SK-N-SH (cell line): ENCODE measurements at regions not wholly inside any gene's neighbourhood (a gene's known extent, or its start where the extent isn't known, plus 50 kb on each side); places are given as distances from the start of the nearest gene placed in this dataset.

ENCODE experiments used
- CTCF ChIA-PET: fragments of 300-600, 350-600 bp; formaldehyde crosslinking; extraction: SDS; loops from one replicate; lab custom pipeline; 2021; lab: Yijun Ruan, JAX
- POLR2A ChIA-PET: fragments of 350-600 bp; sonication (Branson Sonifier 250); formaldehyde crosslinking; extraction: SDS; loops from one replicate; lab custom pipeline; 2020; ENCODE audit warnings: antibody characterized with exemption, inconsistent platforms; lab: Yijun Ruan, JAX
- DNase-seq: peaks from one replicate; pipeline ENCODE4 v3.0.0; 2012
- H2AFZ ChIP-seq: fragments of 200-600 bp; sonication (generic); 2 replicates; pipeline ENCODE4 v1.8.1; 2016; ENCODE audit warnings: antibody characterized with exemption, mild to moderate bottlenecking, low read depth
- H3F3A ChIP-seq: fragments of 200-600 bp; sonication (generic); replicated peaks from 2 replicates; pipeline ENCODE3; 2016; ENCODE audit warnings: antibody characterized with exemption, mild to moderate bottlenecking; ENCODE audit not compliant: insufficient read depth
- H3K27ac ChIP-seq, 2 experiments: fragments of 200-500 bp in 1 of 2; fragments of 200-600 bp in 1 of 2; sonication (Bioruptor generic) in 1 of 2; sonication (generic), shearing (Covaris generic) in 1 of 2; 2 replicates each; pipeline versions ENCODE4 v1.5.1 to v1.6.1; 2014 to 2016; ENCODE audit warnings: low read depth in 2 of 2, inconsistent platforms in 1 of 2, low read length in 1 of 2, mild to moderate bottlenecking in 1 of 2, mixed read lengths in 1 of 2
- H3K27me3 ChIP-seq: fragments of 200-600 bp; sonication (generic), shearing (Covaris generic); 2 replicates; pipeline ENCODE4 v1.6.1; 2016; ENCODE audit warnings: mixed run types; ENCODE audit not compliant: insufficient read depth
- H3K36me3 ChIP-seq, 2 experiments: fragments of 200-500 bp in 1 of 2; fragments of 200-600 bp in 1 of 2; sonication (Bioruptor generic) in 1 of 2; sonication (generic) in 1 of 2; replicated peaks in 1 of 2; 2 replicates each; pipeline versions ENCODE3 to v1.5.1; 2014 to 2016; ENCODE audit warnings: low read length in 1 of 2, mild to moderate bottlenecking in 1 of 2; ENCODE audit not compliant: insufficient read depth in 2 of 2, control insufficient read depth in 1 of 2
- H3K4me1 ChIP-seq, 2 experiments: fragments of 200-500 bp in 1 of 2; fragments of 200-600 bp in 1 of 2; sonication (Bioruptor generic) in 1 of 2; sonication (generic), shearing (Covaris generic) in 1 of 2; 2 replicates each; pipeline versions ENCODE4 v1.5.1 to v1.6.1; 2014 to 2016; ENCODE audit warnings: low read depth in 1 of 2, low read length in 1 of 2, mixed run types in 1 of 2; ENCODE audit not compliant: insufficient read depth in 2 of 2, control insufficient read depth in 1 of 2
- H3K4me2 ChIP-seq: fragments of 200-600 bp; sonication (generic), shearing (Covaris generic); 2 replicates; pipeline ENCODE4 v1.6.1; 2017; ENCODE audit warnings: mixed run types
- H3K4me3 ChIP-seq, 2 experiments: fragments of 200-500 bp in 1 of 2; fragments of 200-600 bp in 1 of 2; sonication (Bioruptor generic) in 1 of 2; sonication (generic), shearing (Covaris generic) in 1 of 2; 2 replicates each; pipeline versions ENCODE4 v1.5.1 to v1.8.1; 2014 to 2016; ENCODE audit warnings: low read depth in 2 of 2, inconsistent platforms in 1 of 2, low read length in 1 of 2, mild to moderate bottlenecking in 1 of 2, mixed read lengths in 1 of 2, moderate library complexity in 1 of 2
- H3K79me2 ChIP-seq: fragments of 200-600 bp; sonication (generic); 2 replicates; pipeline ENCODE4 v1.8.1; 2017; ENCODE audit warnings: mild to moderate bottlenecking; ENCODE audit not compliant: insufficient read depth
- H3K9ac ChIP-seq: fragments of 200-600 bp; sonication (generic); 2 replicates; pipeline ENCODE4 v1.6.1; 2017; ENCODE audit warnings: mixed run types
- H3K9me2 ChIP-seq: fragments of 200-600 bp; sonication (generic); 2 replicates; pipeline ENCODE4 v1.6.1; 2017; ENCODE audit warnings: mixed run types
- H3K9me3 ChIP-seq: fragments of 200-600 bp; sonication (generic); 2 replicates; pipeline ENCODE4 v1.6.1; 2017; ENCODE audit warnings: mixed run types, mild to moderate bottlenecking, moderate library complexity
- H4K20me1 ChIP-seq: fragments of 200-600 bp; sonication (generic); 2 replicates; pipeline ENCODE4 v1.6.1; 2017; ENCODE audit warnings: mild to moderate bottlenecking, mixed run types; ENCODE audit not compliant: insufficient read depth
- CHD2 ChIP-seq: fragments of 150-350 bp; IDR thresholded peaks from 2 replicates; pipeline ENCODE4 v1.6.1; 2018; ENCODE audit warnings: low read length; ENCODE audit not compliant: partially characterized antibody
- ELF1 ChIP-seq: IDR thresholded peaks from 2 replicates; pipeline ENCODE4 v1.4.0; 2012
- EP300 ChIP-seq, 2 experiments: IDR thresholded peaks; 2 replicates each; pipeline versions ENCODE4 v1.4.0 to v1.6.1; 2012; ENCODE audit warnings: borderline replicate concordance in 1 of 2, low read depth in 1 of 2, low read length in 1 of 2
- EZH2phosphoT487 ChIP-seq: fragments of 200-600 bp; sonication (generic); IDR thresholded peaks from 2 replicates; pipeline ENCODE4 v1.6.1; 2017; ENCODE audit warnings: low read depth, mixed run types, mild to moderate bottlenecking, antibody characterized with exemption, moderate library complexity, borderline replicate concordance
- FOSL2 ChIP-seq: IDR thresholded peaks from 2 replicates; pipeline ENCODE4 v1.4.0; 2012; ENCODE audit warnings: low read depth, mild to moderate bottlenecking, moderate library complexity, borderline replicate concordance
- FOXJ3 ChIP-seq: sonication (generic); formaldehyde crosslinking; IDR thresholded peaks from 2 replicates; pipeline ENCODE4 v1.5.1; 2020; ENCODE audit warnings: mild to moderate bottlenecking, missing genetic modification reagents
- GABPA ChIP-seq: IDR thresholded peaks from 2 replicates; pipeline ENCODE4 v1.4.0; 2012; ENCODE audit warnings: low read depth, mild to moderate bottlenecking
- GATA2 ChIP-seq: sonication (generic); formaldehyde crosslinking; IDR thresholded peaks from 2 replicates; pipeline ENCODE4 v1.5.0; 2020; ENCODE audit warnings: mild to moderate bottlenecking, missing genetic modification reagents
- MEF2A ChIP-seq: IDR thresholded peaks from 2 replicates; pipeline ENCODE4 v1.4.0; 2012; ENCODE audit warnings: low read depth, borderline replicate concordance
- NFIC ChIP-seq: IDR thresholded peaks from 2 replicates; pipeline ENCODE4 v1.4.0; 2012; ENCODE audit warnings: borderline replicate concordance
- NRF1 ChIP-seq: IDR thresholded peaks from 2 replicates; pipeline ENCODE4 v1.6.1; 2012; ENCODE audit warnings: low read depth, mild to moderate bottlenecking, low read length
- POLR2AphosphoS5 ChIP-seq: IDR thresholded peaks from 2 replicates; pipeline ENCODE4 v1.6.1; 2012; ENCODE audit warnings: low read depth, low read length
- RCOR1 ChIP-seq: fragments of 150-350 bp; IDR thresholded peaks from 2 replicates; pipeline ENCODE4 v1.6.1; 2017; ENCODE audit warnings: antibody characterized with exemption, low read length
- RXRA ChIP-seq: IDR thresholded peaks from 2 replicates; pipeline ENCODE4 v1.4.0; 2012; ENCODE audit warnings: low read depth, mild to moderate bottlenecking, borderline replicate concordance
- SIN3A ChIP-seq: IDR thresholded peaks from 2 replicates; pipeline ENCODE4 v1.6.1; 2012; ENCODE audit warnings: low read depth, mild to moderate bottlenecking, low read length, moderate library complexity, borderline replicate concordance
- SMC3 ChIP-seq: IDR thresholded peaks from 2 replicates; pipeline ENCODE4 v1.6.1; 2012; ENCODE audit warnings: low read depth, low read length, improper control_type of control experiment
- TAF1 ChIP-seq: IDR thresholded peaks from 2 replicates; pipeline ENCODE4 v1.6.1; 2012; ENCODE audit warnings: low read depth, mild to moderate bottlenecking, low read length, moderate library complexity, borderline replicate concordance
- TCF12 ChIP-seq: IDR thresholded peaks from 2 replicates; pipeline ENCODE4 v1.4.0; 2012
- TEAD4 ChIP-seq: IDR thresholded peaks from 2 replicates; pipeline ENCODE4 v1.4.0; 2012; ENCODE audit warnings: mild to moderate bottlenecking, borderline replicate concordance; ENCODE audit not compliant: insufficient read depth
- YY1 ChIP-seq: IDR thresholded peaks from 2 replicates; pipeline ENCODE4 v1.4.0; 2012; ENCODE audit warnings: low read depth, mild to moderate bottlenecking
- WGBS: methylation state at CpG from one replicate; pipeline ENCODE4 v1.1.6; 2017; ENCODE audit warnings: low lambda C conversion rate; 5-methylcytosine and 5-hydroxymethylcytosine counted together
- TF ChIP-seq, protein P1 (sequence below): IDR thresholded peaks from 2 replicates; pipeline ENCODE4; 2012
- TF ChIP-seq, protein P2 (sequence below): IDR thresholded peaks from 2 replicates; pipeline ENCODE4 v1.4.0; 2012; ENCODE audit warnings: low read depth
- TF ChIP-seq, protein P3 (sequence below): fragments of 150-350 bp; IDR thresholded peaks from 2 replicates; pipeline ENCODE4 v1.6.1; 2017; ENCODE audit warnings: antibody characterized with exemption, low read length, low read depth, borderline replicate concordance
- TF ChIP-seq, protein P4 (sequence below): fragments of 200-600 bp; sonication (generic); IDR thresholded peaks from 2 replicates; pipeline ENCODE4 v1.6.1; 2017; ENCODE audit warnings: antibody characterized with exemption, mild to moderate bottlenecking, moderate library complexity

DNA sequence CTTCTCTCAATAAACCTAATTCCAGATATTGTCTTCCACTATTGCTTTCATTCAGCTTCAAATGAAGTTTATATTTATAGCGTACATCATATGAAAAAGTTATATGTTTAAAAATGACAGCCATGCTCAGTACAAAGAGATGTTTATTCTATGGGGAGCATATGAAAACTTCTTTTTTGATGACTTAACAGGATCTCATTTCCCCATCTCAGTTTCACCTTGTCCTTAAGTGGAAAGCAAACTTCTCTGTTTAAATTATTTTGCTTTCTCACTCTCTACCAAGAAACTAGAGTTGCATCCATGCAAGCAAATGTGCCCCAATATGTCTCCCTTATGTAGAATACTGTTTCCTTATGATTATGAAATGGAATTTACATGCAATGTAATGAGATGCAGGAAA is 799.5 kb upstream of the RGS18 start:
- H3K27ac ChIP-seq = no peak overlapping the region
- 31% methylated on average over 1 of the region's 1 CpG for WGBS
- no peaks in the 10 kb centered on the region; the same call in 1 of the 2 replicates for H3K9me2 ChIP-seq
- H2AFZ ChIP-seq = no peak overlapping the region
- no peak for DNase-seq
- H3F3A ChIP-seq = no peaks in the 10 kb centered on the region
- H3K4me3 ChIP-seq = no peak overlapping the region
- no peaks in the 10 kb centered on the region for H3K79me2 ChIP-seq
- no peaks in the 10 kb centered on the region for H3K4me1 ChIP-seq
- POLR2A ChIA-PET = no interaction called here
- no peaks in the 10 kb centered on the region for H4K20me1 ChIP-seq
- CTCF ChIA-PET = no interaction called here
- H3K4me2 ChIP-seq = no peak overlapping the region
- TF ChIP-seq POLR2AphosphoS5 (no peak), FOSL2 (no peak), NFIC (no peak), MEF2A (no peak), GABPA (no peak), TAF1 (no peak), YY1 (no peak), TEAD4 (no peak), FOXJ3 (no peak), TCF12 (no peak), EZH2phosphoT487 (no peak), EP300 (IDR thresholded peaks at IDR 0.05; ENCODE audit: borderline replicate concordance in 1 of 2, low read depth in 1 of 2, low read length in 1 of 2) (no peak)
- TF ChIP-seq, protein P1, sequence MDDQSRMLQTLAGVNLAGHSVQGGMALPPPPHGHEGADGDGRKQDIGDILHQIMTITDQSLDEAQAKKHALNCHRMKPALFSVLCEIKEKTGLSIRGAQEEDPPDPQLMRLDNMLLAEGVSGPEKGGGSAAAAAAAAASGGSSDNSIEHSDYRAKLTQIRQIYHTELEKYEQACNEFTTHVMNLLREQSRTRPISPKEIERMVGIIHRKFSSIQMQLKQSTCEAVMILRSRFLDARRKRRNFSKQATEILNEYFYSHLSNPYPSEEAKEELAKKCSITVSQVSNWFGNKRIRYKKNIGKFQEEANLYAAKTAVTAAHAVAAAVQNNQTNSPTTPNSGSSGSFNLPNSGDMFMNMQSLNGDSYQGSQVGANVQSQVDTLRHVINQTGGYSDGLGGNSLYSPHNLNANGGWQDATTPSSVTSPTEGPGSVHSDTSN = no peak
- TF ChIP-seq, protein P2, sequence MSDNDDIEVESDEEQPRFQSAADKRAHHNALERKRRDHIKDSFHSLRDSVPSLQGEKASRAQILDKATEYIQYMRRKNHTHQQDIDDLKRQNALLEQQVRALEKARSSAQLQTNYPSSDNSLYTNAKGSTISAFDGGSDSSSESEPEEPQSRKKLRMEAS = no peak
- no peaks in the 10 kb centered on the region for H3K36me3 ChIP-seq
- H3K9ac ChIP-seq = no peak overlapping the region
- no peaks in the 10 kb centered on the region for H3K9me3 ChIP-seq
- no peaks in the 10 kb centered on the region for H3K27me3 ChIP-seq

DNA sequence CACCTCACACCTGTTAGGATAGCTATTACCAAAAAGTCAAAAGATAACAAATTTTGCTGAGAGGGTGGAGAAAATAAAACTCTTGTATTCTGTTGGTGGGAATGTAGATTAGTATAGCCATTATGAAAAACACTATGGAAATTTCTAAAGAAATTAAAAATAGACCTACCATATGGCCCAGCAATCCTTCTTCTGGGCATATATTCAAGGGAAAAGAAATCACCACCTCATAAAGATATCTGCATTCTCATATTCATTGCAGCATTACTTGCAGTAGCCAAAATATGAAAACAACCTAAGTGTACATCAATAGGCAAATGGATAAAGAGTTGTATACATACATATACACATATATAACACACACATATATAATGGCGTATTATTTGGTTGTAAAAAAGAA is 791.6 kb upstream of the RGS18 start:
- no peaks in the 10 kb centered on the region for H3K36me3 ChIP-seq
- POLR2A ChIA-PET = no interaction called here
- 29% methylated on average over 1 of the region's 1 CpG for WGBS
- TF ChIP-seq SMC3 (no peak), SIN3A (no peak), ELF1 (no peak), EZH2phosphoT487 (no peak), NRF1 (no peak), FOSL2 (no peak), RXRA (no peak), CHD2 (no peak), GATA2 (CRISPR knock-in tag) (no peak), RCOR1 (no peak), GABPA (no peak)
- TF ChIP-seq, protein P1 = no peak
- TF ChIP-seq, protein P3, sequence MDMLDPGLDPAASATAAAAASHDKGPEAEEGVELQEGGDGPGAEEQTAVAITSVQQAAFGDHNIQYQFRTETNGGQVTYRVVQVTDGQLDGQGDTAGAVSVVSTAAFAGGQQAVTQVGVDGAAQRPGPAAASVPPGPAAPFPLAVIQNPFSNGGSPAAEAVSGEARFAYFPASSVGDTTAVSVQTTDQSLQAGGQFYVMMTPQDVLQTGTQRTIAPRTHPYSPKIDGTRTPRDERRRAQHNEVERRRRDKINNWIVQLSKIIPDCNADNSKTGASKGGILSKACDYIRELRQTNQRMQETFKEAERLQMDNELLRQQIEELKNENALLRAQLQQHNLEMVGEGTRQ = no peak
- TF ChIP-seq, protein P4, sequence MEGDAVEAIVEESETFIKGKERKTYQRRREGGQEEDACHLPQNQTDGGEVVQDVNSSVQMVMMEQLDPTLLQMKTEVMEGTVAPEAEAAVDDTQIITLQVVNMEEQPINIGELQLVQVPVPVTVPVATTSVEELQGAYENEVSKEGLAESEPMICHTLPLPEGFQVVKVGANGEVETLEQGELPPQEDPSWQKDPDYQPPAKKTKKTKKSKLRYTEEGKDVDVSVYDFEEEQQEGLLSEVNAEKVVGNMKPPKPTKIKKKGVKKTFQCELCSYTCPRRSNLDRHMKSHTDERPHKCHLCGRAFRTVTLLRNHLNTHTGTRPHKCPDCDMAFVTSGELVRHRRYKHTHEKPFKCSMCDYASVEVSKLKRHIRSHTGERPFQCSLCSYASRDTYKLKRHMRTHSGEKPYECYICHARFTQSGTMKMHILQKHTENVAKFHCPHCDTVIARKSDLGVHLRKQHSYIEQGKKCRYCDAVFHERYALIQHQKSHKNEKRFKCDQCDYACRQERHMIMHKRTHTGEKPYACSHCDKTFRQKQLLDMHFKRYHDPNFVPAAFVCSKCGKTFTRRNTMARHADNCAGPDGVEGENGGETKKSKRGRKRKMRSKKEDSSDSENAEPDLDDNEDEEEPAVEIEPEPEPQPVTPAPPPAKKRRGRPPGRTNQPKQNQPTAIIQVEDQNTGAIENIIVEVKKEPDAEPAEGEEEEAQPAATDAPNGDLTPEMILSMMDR = no peak

More for the DNA sequence above, 791.6 kb upstream of the RGS18 start:
- no peaks in the 10 kb centered on the region; a peak in 1 of 4 replicates for H3K4me1 ChIP-seq
- no peak overlapping the region for H3K4me2 ChIP-seq
- no peak overlapping the region for H3K9ac ChIP-seq
- no peaks in the 10 kb centered on the region; the same call in 1 of the 2 replicates for H3K27me3 ChIP-seq
- CTCF ChIA-PET = no interaction called here
- no peak overlapping the region for H3K4me3 ChIP-seq
- no peaks in the 10 kb centered on the region for H3K9me3 ChIP-seq
- DNase-seq = no peak
- H3K79me2 ChIP-seq = no peaks in the 10 kb centered on the region
- no peak overlapping the region for H3K27ac ChIP-seq
- H2AFZ ChIP-seq = no peak overlapping the region
- H3K9me2 ChIP-seq = peaks cover 4% of the 10 kb centered on the region; the same call in 1 of the 2 replicates
- no peaks in the 10 kb centered on the region for H3F3A ChIP-seq
- no peaks in the 10 kb centered on the region for H4K20me1 ChIP-seq
